Small intestine (tissue), 7 donors: ENCODE measurements at regions not wholly inside any gene's neighbourhood (a gene's known extent, or its start where the extent isn't known, plus 50 kb on each side); places are given as distances from the start of the nearest gene placed in this dataset.
"Not testable (repeated sequence)": the region's sequence is repeated elsewhere in the genome, so short reads cannot be mapped to it uniquely, and the experiment has no call there.

Source experiments
- DNase-seq, 2 donors: peaks; one replicate each; pipeline versions ENCODE4 v3.0.0 to v3.0.0-alpha.2; 2013
- FAIRE-seq: peaks from 2 replicates; lab custom pipeline; 2012; peaks lifted over from hg19 to GRCh38; lab: Jason Lieb, UNC
- H3K27ac ChIP-seq, 3 donors: one replicate each; pipeline ENCODE4 v1.5.1; 2013; ENCODE audit warnings: low read length in 2 of 3, mild to moderate bottlenecking in 2 of 3, control low read depth in 1 of 3, inconsistent platforms in 1 of 3, low read depth in 1 of 3, moderate library complexity in 1 of 3
- H3K27me3 ChIP-seq, 3 donors: one replicate each; pipeline ENCODE4 v1.6.1; 2013; ENCODE audit warnings: low read length in 3 of 3, inconsistent platforms in 1 of 3; ENCODE audit not compliant: control insufficient read depth in 3 of 3, insufficient read depth in 3 of 3
- H3K36me3 ChIP-seq, 3 donors: one replicate each; pipeline ENCODE4 v1.6.1; 2013; ENCODE audit warnings: low read length in 3 of 3, inconsistent platforms in 1 of 3, low read depth in 1 of 3, mild to moderate bottlenecking in 1 of 3, moderate library complexity in 1 of 3; ENCODE audit not compliant: control insufficient read depth in 3 of 3, insufficient read depth in 2 of 3
- H3K4me1 ChIP-seq, 3 donors: one replicate each; pipeline ENCODE4 v1.6.1; 2013; ENCODE audit warnings: low read length in 2 of 3, inconsistent platforms in 1 of 3, low read depth in 1 of 3, mild to moderate bottlenecking in 1 of 3, moderate library complexity in 1 of 3; ENCODE audit not compliant: control insufficient read depth in 3 of 3, insufficient read depth in 2 of 3
- H3K4me3 ChIP-seq, 3 donors: one replicate each; pipeline ENCODE4 v1.5.1; 2013; ENCODE audit warnings: low read length in 3 of 3, control low read depth in 1 of 3, inconsistent platforms in 1 of 3, low read depth in 1 of 3, mild to moderate bottlenecking in 1 of 3, moderate library complexity in 1 of 3
- H3K9me3 ChIP-seq, 2 donors: one replicate each; pipeline ENCODE4 v1.6.1; 2013; ENCODE audit warnings: low read depth in 1 of 2, low read length in 1 of 2; ENCODE audit not compliant: control insufficient read depth in 2 of 2, insufficient read depth in 1 of 2
- WGBS, 3 donors: extraction: QIAGEN DNeasy Blood & Tissue Kit; methylation state at CpG; one replicate each; pipeline ENCODE4 v1.1.7; 2013; 5-methylcytosine and 5-hydroxymethylcytosine counted together
- donor health status: healthy with polysubstance abuse.
- donor health status: control.
- donor health status: control.
- donor health status: Bipolar disorder and iron deficiency.
- donor health status: healthy.

DNA sequence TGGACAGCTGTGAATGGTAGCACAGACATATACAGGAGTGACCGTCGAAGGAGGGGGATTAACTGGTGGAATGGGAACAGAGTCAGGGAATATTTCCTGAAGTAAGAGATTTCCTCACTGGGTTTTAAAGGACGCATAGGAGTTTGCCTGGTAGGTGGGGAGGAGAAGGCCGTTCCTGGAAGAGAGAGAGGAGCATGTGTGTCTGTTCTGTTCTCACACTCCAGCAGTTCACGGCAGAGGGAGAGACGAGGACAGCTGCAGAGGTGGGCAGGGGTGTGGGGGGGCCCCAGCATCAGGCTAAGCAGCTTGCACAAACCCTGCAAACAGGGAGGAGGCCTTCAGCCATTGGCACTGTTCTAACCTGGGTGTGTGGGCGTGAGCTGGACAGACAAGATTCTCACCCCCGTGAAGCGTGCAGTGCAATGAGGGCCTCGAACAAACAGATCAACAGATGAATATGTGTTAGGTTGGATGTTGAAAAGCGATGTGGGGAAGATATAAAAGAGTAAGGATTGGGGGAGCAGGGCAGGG is 85.3 kb upstream of the GSE1 start:
- Histone ChIP-seq H3K27me3 (no peaks in the 10 kb centered on the region), H3K36me3 (peaks cover 0 to 40% (median 0%) of the 10 kb centered on the region in 3 donors), H3K4me3 (no peak overlapping the region), H3K9me3 (no peaks in the 10 kb centered on the region), H3K4me1 (peaks cover 0 to 30% (median 0%) of the 10 kb centered on the region in 3 donors), H3K27ac (no peak overlapping the region)
- FAIRE-seq (no peak), DNase-seq (no peak)
- WGBS, 3 donors: 87 to 91% (median 89%) methylated on average over 11 of the region's 11 CpGs

DNA sequence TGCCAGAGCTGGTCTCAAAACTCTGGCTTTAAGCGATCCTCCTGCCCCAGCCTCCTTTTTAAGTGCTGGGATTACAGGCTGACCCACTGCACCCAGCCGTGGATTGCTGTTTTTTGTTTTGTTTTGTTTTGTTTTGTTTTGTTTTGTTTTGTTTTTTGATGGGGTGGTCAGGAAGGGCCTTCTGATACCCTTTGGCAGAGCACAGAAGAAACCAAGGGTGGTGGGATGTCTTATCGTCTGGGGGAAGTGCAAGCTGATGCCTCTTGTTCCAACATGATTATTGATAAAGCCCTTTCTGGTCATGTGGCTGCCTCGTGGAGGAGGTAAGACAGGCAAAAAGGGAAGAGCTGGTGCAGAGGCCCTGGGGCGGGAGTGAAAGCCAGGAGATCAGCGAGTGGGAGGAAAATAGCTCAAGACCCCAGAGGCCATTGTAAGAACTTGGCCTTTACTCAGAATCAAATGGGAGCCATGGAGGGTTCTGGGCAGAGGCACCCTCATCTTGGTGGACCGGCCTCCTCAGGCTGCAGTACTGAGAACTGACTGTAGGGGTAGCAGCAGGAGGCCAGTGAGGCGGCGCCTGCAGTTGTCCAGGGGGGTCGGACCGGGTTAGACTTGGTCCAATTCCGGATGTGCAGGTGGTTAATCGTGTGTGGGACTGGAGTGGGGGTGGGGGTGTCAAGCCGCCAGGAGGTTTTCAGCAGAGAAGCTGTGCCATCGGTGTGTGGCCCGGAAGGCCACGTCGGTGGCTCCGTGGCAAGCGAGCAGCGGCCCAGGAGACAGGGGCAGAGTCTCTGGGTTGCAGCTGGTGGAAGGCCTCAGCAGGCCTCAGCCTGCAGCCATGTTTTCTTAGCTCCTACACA is 84.4 kb upstream of the GSE1 start:
- no peak for FAIRE-seq
- no peaks in the 10 kb centered on the region for H3K27me3 ChIP-seq
- H3K4me1 ChIP-seq: peaks cover 0 to 23% (median 0%) of the 10 kb centered on the region in 3 donors
- peaks cover 0 to 41% (median 0%) of the 10 kb centered on the region in 3 donors for H3K36me3 ChIP-seq
- 81 to 84% (median 84%) methylated on average over 21 of the region's 21 CpGs for WGBS, 3 donors
- H3K9me3 ChIP-seq: no peaks in the 10 kb centered on the region
- DNase-seq: no peak
- H3K27ac ChIP-seq: no peak overlapping the region
- H3K4me3 ChIP-seq: no peak overlapping the region

GRCh38 chr16:85529489-85530369 is 83.4 kb upstream of the GSE1 start:
- H3K4me1 ChIP-seq: peaks cover 0 to 16% (median 0%) of the 10 kb centered on the region in 3 donors
- DNase-seq: peak in 1 of 2 donors; percentile 37

GRCh38 chr16:85530370-85530739 is 82.8 kb upstream of the GSE1 start:
- DNase-seq (no peak), FAIRE-seq (no peak)
- no peaks in the 10 kb centered on the region for H3K9me3 ChIP-seq
- 51 to 70% (median 58%) methylated on average over 10 of the region's 10 CpGs for WGBS, 3 donors
- no peaks in the 10 kb centered on the region for H3K27me3 ChIP-seq
- no peak overlapping the region for H3K27ac ChIP-seq
- H3K36me3 ChIP-seq: peaks cover 0 to 41% (median 0%) of the 10 kb centered on the region in 3 donors
- peaks cover 0 to 21% (median 0%) of the 10 kb centered on the region in 3 donors for H3K4me1 ChIP-seq
- no peak overlapping the region for H3K4me3 ChIP-seq

More at GRCh38 chr16:85529489-85530369, 83.4 kb upstream of the GSE1 start:
- Histone ChIP-seq H3K9me3 (no peaks in the 10 kb centered on the region), H3K27ac (no peak overlapping the region), H3K4me3 (no peak overlapping the region), H3K36me3 (peaks cover 0 to 41% (median 0%) of the 10 kb centered on the region in 3 donors), H3K27me3 (no peaks in the 10 kb centered on the region)
- WGBS, 3 donors: 63 to 79% (median 75%) methylated on average over 20 of the region's 20 CpGs
- no peak for FAIRE-seq

- FAIRE-seq (no peak), DNase-seq (no peak)
- 81 to 92% (median 88%) methylated on average over 10 of the region's 10 CpGs for WGBS, 3 donors
- Histone ChIP-seq H3K27ac (no peak overlapping the region), H3K4me1 (peaks cover 4 to 30% (median 4%) of the 10 kb centered on the region in 3 donors), H3K9me3 (no peaks in the 10 kb centered on the region), H3K36me3 (peaks cover 0 to 32% (median 0%) of the 10 kb centered on the region in 3 donors), H3K27me3 (no peaks in the 10 kb centered on the region), H3K4me3 (no peak overlapping the region)
These were observed 81.6 kb upstream of the GSE1 start for GRCh38 chr16:85531516-85531915.

DNA sequence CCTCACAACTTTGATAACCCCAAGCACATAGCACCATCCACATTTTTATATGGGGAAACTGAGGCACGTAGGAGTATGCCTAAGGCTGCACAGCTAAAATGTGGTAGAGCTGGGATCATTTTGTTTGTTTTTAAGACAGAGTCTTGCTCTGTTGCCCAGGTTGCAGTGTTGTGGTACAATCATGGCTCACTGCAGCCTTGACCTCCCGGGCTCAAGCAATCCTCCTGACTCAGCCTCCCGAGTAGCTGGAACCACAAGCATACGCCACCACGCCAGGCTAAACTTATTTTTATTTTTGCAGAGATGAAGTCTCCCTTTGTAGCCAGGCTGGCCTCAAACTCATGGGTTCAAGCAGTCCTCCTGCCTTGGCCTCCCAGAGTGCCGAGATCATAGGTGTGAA is 81.0 kb upstream of the GSE1 start:
- no peak for FAIRE-seq
- 87 to 93% (median 92%) methylated on average over 6 of the region's 6 CpGs for WGBS, 3 donors
- H3K27me3 ChIP-seq: no peaks in the 10 kb centered on the region

DNA sequence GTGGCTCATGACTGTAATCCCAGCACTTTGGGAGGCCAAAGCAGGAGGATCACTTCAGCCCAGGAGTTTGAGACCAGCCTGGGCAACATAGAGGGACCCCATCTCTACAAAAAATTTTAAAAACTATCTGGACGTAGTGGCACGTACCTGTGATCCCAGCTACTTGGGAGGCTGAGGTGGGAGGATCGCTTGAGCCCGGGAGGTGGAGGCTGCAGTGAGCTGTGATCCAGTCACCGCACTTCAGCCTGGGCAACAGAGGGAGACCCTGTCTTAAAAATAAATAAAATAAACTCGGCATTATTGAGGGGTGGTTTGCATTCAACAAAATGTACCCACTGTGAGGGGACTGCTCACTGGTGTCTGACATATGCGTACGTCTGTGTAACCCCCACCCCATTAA is 79.5 kb upstream of the GSE1 start:
- H3K27me3 ChIP-seq, DNase-seq, H3K9me3 ChIP-seq, H3K4me3 ChIP-seq, FAIRE-seq, H3K27ac ChIP-seq: not testable (repeated sequence)
- H3K4me1 ChIP-seq: peaks cover 4 to 47% (median 4%) of the 10 kb centered on the region in 3 donors
- peaks cover 0 to 37% (median 0%) of the 10 kb centered on the region in 3 donors for H3K36me3 ChIP-seq
- WGBS, 3 donors: 85 to 89% (median 85%) methylated on average over 8 of the region's 8 CpGs

More for the DNA sequence above, 81.0 kb upstream of the GSE1 start:
- Histone ChIP-seq H3K4me3 (no peak overlapping the region), H3K27ac (no peak overlapping the region), H3K9me3 (no peaks in the 10 kb centered on the region), H3K4me1 (peaks cover 4 to 37% (median 4%) of the 10 kb centered on the region in 3 donors), H3K36me3 (peaks cover 0 to 35% (median 0%) of the 10 kb centered on the region in 3 donors)
- DNase-seq: no peak
